Spleen (tissue), 11 donors: ENCODE measurements at regions not wholly inside any gene's neighbourhood (a gene's known extent, or its start where the extent isn't known, plus 50 kb on each side); places are given as distances from the start of the nearest gene placed in this dataset.

Experiments used
- DNase-seq: peaks from one replicate; pipeline ENCODE4 v3.0.0-alpha.2; 2020
- H3K27ac ChIP-seq, 8 donors: fragments of 200-600 bp; sonication (generic) in 7 of 8; 1 replicate in 4 of 8; 2 replicates in 4 of 8; pipeline versions ENCODE4 v1.5.0 to v1.8.0; 2016 to 2021; ENCODE audit warnings: inconsistent platforms in 4 of 8, mild to moderate bottlenecking in 4 of 8, moderate library complexity in 1 of 8
- H3K27me3 ChIP-seq, 7 donors: fragments of 200-600 bp; sonication (generic) in 6 of 7; replicated peaks in 1 of 7; 1 replicate in 4 of 7; 2 replicates in 3 of 7; pipeline versions ENCODE4 v1.5.0 to v1.8.0; 2016 to 2021; ENCODE audit warnings: inconsistent platforms in 3 of 7, mild to moderate bottlenecking in 1 of 7
- H3K36me3 ChIP-seq, 6 donors: fragments of 200-600 bp; sonication (generic) in 5 of 6; 1 replicate in 4 of 6; 2 replicates in 2 of 6; pipeline versions ENCODE4 v1.5.0 to v1.8.0; 2016 to 2021; ENCODE audit warnings: inconsistent platforms in 2 of 6
- H3K4me1 ChIP-seq, 6 donors: fragments of 200-600 bp; sonication (generic) in 5 of 6; 1 replicate in 3 of 6; 2 replicates in 3 of 6; pipeline versions ENCODE4 v1.5.0 to v1.8.0; 2016 to 2021; ENCODE audit warnings: inconsistent platforms in 3 of 6
- H3K4me3 ChIP-seq, 8 donors: fragments of 200-600 bp; sonication (generic) in 7 of 8; 1 replicate in 4 of 8; 2 replicates in 4 of 8; pipeline versions ENCODE4 v1.5.0 to v1.8.0; 2016 to 2021; ENCODE audit warnings: inconsistent platforms in 4 of 8, mild to moderate bottlenecking in 4 of 8, moderate library complexity in 2 of 8
- H3K9me3 ChIP-seq, 8 donors: fragments of 200-600 bp; sonication (generic) in 7 of 8; 1 replicate in 4 of 8; 2 replicates in 4 of 8; pipeline versions ENCODE4 v1.5.0 to v1.8.0; 2016 to 2021; ENCODE audit warnings: inconsistent platforms in 4 of 8
- CTCF ChIP-seq, 11 experiments: fragments of 200-600 bp in 7 of 11; fragments of 450-650 bp in 4 of 11; sonication (generic) in 4 of 11; IDR thresholded peaks in 8 of 11; conservative IDR thresholded peaks in 3 of 11; 1 replicate in 7 of 11; 2 replicates in 4 of 11; pipeline versions ENCODE4 v1.4.0 to v1.8.0; 2016 to 2021; ENCODE audit warnings: antibody characterized with exemption in 11 of 11, inconsistent platforms in 4 of 11, mild to moderate bottlenecking in 1 of 11
- POLR2A ChIP-seq, 3 donors: fragments of 450-650 bp; IDR thresholded peaks; one replicate each; pipeline ENCODE4 v1.5.1; 2017; ENCODE audit warnings: antibody characterized with exemption in 3 of 3, mild to moderate bottlenecking in 1 of 3
- POLR2AphosphoS5 ChIP-seq, 3 donors: sonication (generic); formaldehyde crosslinking; IDR thresholded peaks; one replicate each; pipeline ENCODE4 v1.5.1; 2017; ENCODE audit warnings: antibody characterized with exemption in 3 of 3
- WGBS, 5 donors: extraction: QIAGEN DNeasy Blood & Tissue Kit in 3 of 5; methylation state at CpG; one replicate each; pipeline versions ENCODE4 v1.1.5 to v1.1.7; 2013 to 2018; 5-methylcytosine and 5-hydroxymethylcytosine counted together
- intact Hi-C: fragments of 100-400 bp; cut with DNase I; formaldehyde crosslinking; loops from one replicate; pipeline ENCODE4 v1.15.0; 2023; ENCODE audit warnings: low total_unique reads
- donor health status: healthy with polysubstance abuse.
- donor health status: DM: no; HTN: no; CAD: no; lungs with moderate emphysema.
- donor health status: DM: no; HTN: no; CAD: no.
- donor health status: Bipolar disorder and iron deficiency.
- donor health status: healthy.
- donor health status: DM: no; HTN: no; CAD: no.
- donor health status: DM: yes; HTN: yes; CAD: no.

DNA sequence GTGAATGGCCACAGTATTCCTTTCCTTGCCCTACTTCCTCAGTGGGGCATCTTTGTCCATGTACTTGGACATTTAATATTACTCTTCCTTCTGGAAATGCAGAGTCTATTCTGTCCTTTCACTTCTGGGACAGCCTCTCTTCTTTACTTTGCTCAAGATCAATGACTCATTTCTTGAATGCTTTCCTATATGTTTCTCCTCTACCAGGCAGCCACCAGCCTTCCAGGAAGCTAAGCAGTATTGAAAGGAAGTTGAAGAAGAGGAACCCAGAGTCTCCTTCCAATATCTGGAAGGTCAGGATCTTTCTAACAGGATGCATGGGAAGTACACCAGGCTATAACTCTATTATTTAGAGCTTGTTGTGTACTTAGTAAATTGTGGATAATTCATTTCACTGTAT, 182.8 kb downstream of the CD47 start:
- no peak overlapping the region for H3K4me3 ChIP-seq
- no peak overlapping the region for H3K27ac ChIP-seq
- H3K36me3 ChIP-seq = no peaks in the 10 kb centered on the region
- intact Hi-C loops = no loop called here
- no peak for DNase-seq
- H3K4me1 ChIP-seq = peaks cover 0 to 3% (median 0%) of the 10 kb centered on the region in 6 donors
- no peaks in the 10 kb centered on the region for H3K27me3 ChIP-seq
- TF ChIP-seq POLR2AphosphoS5 (IDR thresholded peaks at IDR 0.05) (no peak), CTCF (IDR thresholded peaks at IDR 0.05 in 8 of 11, conservative IDR thresholded peaks at IDR 0.05 in 3 of 11) (no peak), POLR2A (IDR thresholded peaks at IDR 0.05) (no peak)
- H3K9me3 ChIP-seq = no peaks in the 10 kb centered on the region

DNA sequence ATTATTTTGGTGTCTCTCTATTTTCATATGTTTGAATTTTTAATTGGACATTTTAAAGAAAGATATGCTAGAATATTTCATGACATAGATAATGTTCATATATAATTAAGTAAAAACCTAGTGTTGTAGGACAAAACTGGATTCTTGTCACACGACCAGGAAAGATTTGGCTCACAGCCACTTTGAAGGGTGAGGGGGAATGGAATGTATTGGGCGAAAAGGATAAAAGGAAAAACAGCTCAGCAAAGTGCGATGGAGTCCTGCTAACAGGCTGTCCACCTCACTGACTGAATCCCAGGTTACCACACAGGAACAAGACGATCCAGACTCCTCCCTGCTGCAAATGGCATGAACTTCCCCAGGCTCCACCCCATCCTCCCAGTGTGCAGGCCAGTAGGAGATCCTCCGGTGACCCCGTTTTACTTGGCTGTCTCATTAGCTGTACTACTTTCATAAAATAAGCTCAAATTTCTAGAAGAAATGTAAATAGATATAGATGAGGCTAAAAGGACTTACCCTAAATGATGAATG, 186.2 kb downstream of the CD47 start:
- TF ChIP-seq POLR2A (IDR thresholded peaks at IDR 0.05) = no peak
- TF ChIP-seq CTCF (IDR thresholded peaks at IDR 0.05 in 8 of 11, conservative IDR thresholded peaks at IDR 0.05 in 3 of 11) = no peak
- TF ChIP-seq POLR2AphosphoS5 (IDR thresholded peaks at IDR 0.05) = no peak
- Histone ChIP-seq H3K27me3 (no peaks in the 10 kb centered on the region), H3K27ac (no peak overlapping the region), H3K9me3 (no peaks in the 10 kb centered on the region), H3K4me3 (no peak overlapping the region), H3K4me1 (no peaks in the 10 kb centered on the region), H3K36me3 (no peaks in the 10 kb centered on the region)
- DNase-seq = no peak
- intact Hi-C loops = no loop called here
- WGBS, 5 donors = 69 to 85% (median 76%) methylated on average over 6 of the region's 6 CpGs

- H3K27me3 ChIP-seq = peaks cover 0 to 5% (median 0%) of the 10 kb centered on the region in 7 donors
- 74 to 86% (median 75%) methylated on average over 4 of the region's 4 CpGs for WGBS, 5 donors
- intact Hi-C loops = no loop called here
- no peak overlapping the region for H3K27ac ChIP-seq
- no peak for TF ChIP-seq POLR2A (IDR thresholded peaks at IDR 0.05)
- no peak for TF ChIP-seq POLR2AphosphoS5 (IDR thresholded peaks at IDR 0.05)
- no peak for TF ChIP-seq CTCF (IDR thresholded peaks at IDR 0.05 in 8 of 11, conservative IDR thresholded peaks at IDR 0.05 in 3 of 11)
- H3K4me3 ChIP-seq = no peak overlapping the region
- no peaks in the 10 kb centered on the region for H3K4me1 ChIP-seq
- no peaks in the 10 kb centered on the region for H3K36me3 ChIP-seq
- no peaks in the 10 kb centered on the region for H3K9me3 ChIP-seq
- DNase-seq = no peak
Measured at GRCh38 chr3:107899990-107900651, 190.7 kb downstream of the CD47 start.

DNA sequence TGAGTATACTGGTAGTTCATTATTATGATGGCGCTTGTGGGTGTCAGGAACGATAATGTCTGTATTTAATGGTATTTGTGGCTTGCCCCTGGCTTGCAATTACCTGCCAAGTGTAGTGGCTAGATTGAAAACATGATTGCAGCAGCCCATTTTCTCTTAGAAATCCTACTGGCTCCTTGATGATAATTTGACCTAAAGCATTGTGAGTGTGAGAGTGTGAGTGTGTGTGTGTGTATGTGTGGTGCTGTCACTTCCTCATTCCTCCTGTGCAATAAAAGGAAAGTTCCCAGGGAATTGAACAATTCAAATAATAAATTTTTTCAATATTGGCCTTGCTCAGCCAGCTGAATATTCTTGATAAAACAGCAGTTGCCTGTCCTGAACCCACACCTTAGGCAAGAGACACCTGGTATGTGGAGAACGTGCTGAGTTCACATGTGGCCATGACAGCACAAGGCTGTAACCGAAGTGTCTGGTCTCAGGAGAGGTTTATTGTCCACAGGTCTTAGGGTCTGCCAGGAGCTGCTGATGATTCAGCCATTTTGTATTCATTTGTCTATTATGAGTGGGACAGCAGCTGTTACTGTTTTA, 193.3 kb downstream of the CD47 start:
- WGBS, 5 donors = 72 to 77% (median 75%) methylated on average over 4 of the region's 4 CpGs
- intact Hi-C loops = no loop called here
- no peak overlapping the region for H3K27ac ChIP-seq
- H3K9me3 ChIP-seq = no peaks in the 10 kb centered on the region
- no peak for TF ChIP-seq CTCF (IDR thresholded peaks at IDR 0.05 in 8 of 11, conservative IDR thresholded peaks at IDR 0.05 in 3 of 11)
- DNase-seq = no peak
- peaks cover 0 to 5% (median 0%) of the 10 kb centered on the region in 7 donors for H3K27me3 ChIP-seq
- H3K4me1 ChIP-seq = no peaks in the 10 kb centered on the region
- H3K4me3 ChIP-seq = no peak overlapping the region
- no peaks in the 10 kb centered on the region for H3K36me3 ChIP-seq
